ENCODE measurements at regions not wholly inside any gene's neighbourhood (a gene's known extent, or its start where the extent isn't known, plus 50 kb on each side); places are given as distances from the start of the nearest gene placed in this dataset.

GRCh38 chr5:84603568-84604185 is 219.0 kb upstream of the EDIL3 start:
- no peak for DNase-seq (ENCODE audit: low read depth in 2 of 2)

- DNase-seq (ENCODE audit: low read depth in 2 of 2) = no peak
Observed at GRCh38 chr5:84602371-84602771, 217.7 kb upstream of the EDIL3 start.

- DNase-seq (ENCODE audit: low read depth in 2 of 2) = no peak
Observed at GRCh38 chr5:84599964-84600363, 215.3 kb upstream of the EDIL3 start.

GRCh38 chr5:84597904-84598303 is 213.2 kb upstream of the EDIL3 start:
- DNase-seq (ENCODE audit: low read depth in 2 of 2) = no peak

- no peak for DNase-seq (ENCODE audit: low read depth in 2 of 2)
Observed at GRCh38 chr5:84590629-84591028, 205.9 kb upstream of the EDIL3 start.

- no peak for DNase-seq (ENCODE audit: low read depth in 2 of 2)
Observed at GRCh38 chr5:84589926-84590325, 205.2 kb upstream of the EDIL3 start.

- DNase-seq (ENCODE audit: low read depth in 2 of 2) = no peak
Observed at GRCh38 chr5:84585218-84585617, 200.5 kb upstream of the EDIL3 start.

- no peak for DNase-seq (ENCODE audit: low read depth in 2 of 2)
Observed at GRCh38 chr5:84578226-84578625, 193.5 kb upstream of the EDIL3 start.

GRCh38 chr5:84573017-84573712 is 188.5 kb upstream of the EDIL3 start:
- no peak for DNase-seq (ENCODE audit: low read depth in 2 of 2)

- DNase-seq (ENCODE audit: low read depth in 2 of 2) = no peak
Observed at GRCh38 chr5:84569307-84569706, 184.6 kb upstream of the EDIL3 start.

- no peak for DNase-seq (ENCODE audit: low read depth in 2 of 2)
Observed at GRCh38 chr5:84568171-84568570, 183.5 kb upstream of the EDIL3 start.

- DNase-seq (ENCODE audit: low read depth in 2 of 2) = no peak
Observed at GRCh38 chr5:84565866-84566265, 181.2 kb upstream of the EDIL3 start.

GRCh38 chr5:84564321-84565075 is 179.8 kb upstream of the EDIL3 start:
- no peak for DNase-seq (ENCODE audit: low read depth in 2 of 2)

GRCh38 chr5:84550222-84550621 is 165.5 kb upstream of the EDIL3 start:
- no peak for DNase-seq (ENCODE audit: low read depth in 2 of 2)

- DNase-seq (ENCODE audit: low read depth in 2 of 2) = no peak
Observed at GRCh38 chr5:84549054-84549453, 164.4 kb upstream of the EDIL3 start.

- no peak for DNase-seq (ENCODE audit: low read depth in 2 of 2)
Observed at GRCh38 chr5:84546686-84547085, 162.0 kb upstream of the EDIL3 start.

- DNase-seq (ENCODE audit: low read depth in 2 of 2) = no peak
Observed at GRCh38 chr5:84536797-84537196, 152.1 kb upstream of the EDIL3 start.

GRCh38 chr5:84535281-84535680 is 150.6 kb upstream of the EDIL3 start:
- DNase-seq (ENCODE audit: low read depth in 2 of 2) = no peak

- DNase-seq (ENCODE audit: low read depth in 2 of 2) = no peak
Observed at GRCh38 chr5:84524491-84524890, 139.8 kb upstream of the EDIL3 start.

- DNase-seq (ENCODE audit: low read depth in 2 of 2) = no peak
Observed at GRCh38 chr5:84518862-84519261, 134.2 kb upstream of the EDIL3 start.

GRCh38 chr5:84518370-84518769 is 133.7 kb upstream of the EDIL3 start:
- DNase-seq (ENCODE audit: low read depth in 2 of 2) = no peak

- DNase-seq (ENCODE audit: low read depth in 2 of 2) = no peak
Observed at GRCh38 chr5:84506625-84507024, 121.9 kb upstream of the EDIL3 start.

GRCh38 chr5:84494453-84494852 is 109.8 kb upstream of the EDIL3 start:
- no peak for DNase-seq (ENCODE audit: low read depth in 2 of 2)

Measured in dermis microvascular lymphatic vessel endothelial cell (primary cell).